ENCODE measurements at regions not wholly inside any gene's neighbourhood (a gene's known extent, or its start where the extent isn't known, plus 50 kb on each side); places are given as distances from the start of the nearest gene placed in this dataset.

GRCh38 chr4:42724451-42724850 lies 67.5 kb upstream of the ATP8A1 start:
- DNase-seq: no peak
- peaks cover 4 to 6% (median 5%) of the 10 kb centered on the region in 3 donors for H3K36me3 Mint-ChIP-seq
- H3K27ac Mint-ChIP-seq: no peak overlapping the region
- no peak overlapping the region for H3K4me3 Mint-ChIP-seq
- H3K9me3 Mint-ChIP-seq: peaks cover 0 to 3% (median 0%) of the 10 kb centered on the region in 6 donors
- H3K4me1 Mint-ChIP-seq: no peaks in the 10 kb centered on the region
- peaks cover 0 to 3% (median 0%) of the 10 kb centered on the region in 3 donors for H3K27me3 Mint-ChIP-seq (ENCODE audit: low read depth in 3 of 3)

DNA sequence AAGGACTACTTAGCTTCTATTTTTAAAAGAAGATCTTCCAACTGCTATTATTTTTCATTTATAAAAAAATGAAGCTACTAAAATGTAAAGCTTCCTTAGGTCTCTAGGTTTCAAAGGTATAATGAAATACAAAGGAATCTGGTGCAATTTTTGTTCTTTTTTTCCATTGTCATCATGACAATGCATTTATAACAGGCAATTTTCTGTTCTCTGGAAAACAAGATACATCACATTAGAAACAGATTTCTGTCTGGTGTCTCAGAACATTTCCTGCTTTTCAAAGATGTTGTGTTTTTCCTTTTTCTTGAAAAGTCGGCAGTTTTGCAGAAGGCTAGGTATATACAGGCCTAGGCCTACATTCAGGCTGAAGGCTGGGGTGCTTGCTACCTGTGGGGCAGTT lies 63.6 kb upstream of the ATP8A1 start:
- Mint-ChIP-seq H3K4me3 (no peak overlapping the region), H3K4me1 (peaks cover 0 to 7% of the 10 kb centered on the region in 2 donors), H3K27me3 (ENCODE audit: low read depth in 3 of 3) (peaks cover 0 to 4% (median 3%) of the 10 kb centered on the region in 3 donors), H3K9me3 (no peaks in the 10 kb centered on the region), H3K27ac (no peak overlapping the region), H3K36me3 (no peaks in the 10 kb centered on the region)
- no peak for DNase-seq

DNA sequence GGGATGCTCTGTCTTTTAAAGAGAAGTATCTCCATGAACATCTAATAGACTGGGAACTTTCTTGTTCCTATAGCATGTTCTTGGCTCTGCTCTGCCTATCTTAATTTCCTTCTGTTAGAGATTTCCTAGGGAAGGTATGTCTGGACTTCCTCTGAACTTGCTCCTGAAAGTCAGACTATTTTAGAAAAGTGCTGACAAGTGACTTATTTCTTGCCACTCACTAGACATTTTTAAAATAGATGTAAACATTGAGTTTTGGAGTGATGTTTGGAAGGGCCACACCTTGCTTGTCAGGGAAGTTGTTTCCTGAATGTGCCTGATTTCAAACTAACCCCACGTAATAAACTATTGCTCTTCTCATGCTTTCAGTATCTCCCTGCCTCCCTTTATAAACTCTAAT lies 62.4 kb upstream of the ATP8A1 start:
- Mint-ChIP-seq H3K9me3 (no peaks in the 10 kb centered on the region), H3K27me3 (ENCODE audit: low read depth in 3 of 3) (peaks cover 0 to 4% (median 3%) of the 10 kb centered on the region in 3 donors), H3K36me3 (no peaks in the 10 kb centered on the region), H3K27ac (no peak overlapping the region), H3K4me1 (peaks cover 0 to 7% of the 10 kb centered on the region in 2 donors), H3K4me3 (no peak overlapping the region)
- DNase-seq: no peak

- no peaks in the 10 kb centered on the region for H3K9me3 Mint-ChIP-seq
- H3K4me1 Mint-ChIP-seq: peaks cover 0 to 7% of the 10 kb centered on the region in 2 donors
- DNase-seq: no peak
- H3K27me3 Mint-ChIP-seq (ENCODE audit: low read depth in 3 of 3): peaks cover 0 to 4% (median 3%) of the 10 kb centered on the region in 3 donors
- no peaks in the 10 kb centered on the region for H3K36me3 Mint-ChIP-seq
- no peak overlapping the region for H3K27ac Mint-ChIP-seq
- no peak overlapping the region for H3K4me3 Mint-ChIP-seq
These were observed 61.4 kb upstream of the ATP8A1 start for GRCh38 chr4:42718336-42718735.

GRCh38 chr4:42716996-42717395 lies 60.1 kb upstream of the ATP8A1 start:
- no peaks in the 10 kb centered on the region for H3K9me3 Mint-ChIP-seq
- no peak for DNase-seq
- H3K27ac Mint-ChIP-seq: peak overlapping the region in 2 of 6 donors; percentile 4 to 77
- peaks cover 0 to 7% of the 10 kb centered on the region in 2 donors for H3K4me1 Mint-ChIP-seq
- H3K36me3 Mint-ChIP-seq: no peaks in the 10 kb centered on the region
- peaks cover 0 to 4% (median 3%) of the 10 kb centered on the region in 3 donors for H3K27me3 Mint-ChIP-seq (ENCODE audit: low read depth in 3 of 3)
- no peak overlapping the region for H3K4me3 Mint-ChIP-seq

GRCh38 chr4:42715807-42716482 lies 59.0 kb upstream of the ATP8A1 start:
- H3K27ac Mint-ChIP-seq: no peak overlapping the region
- no peaks in the 10 kb centered on the region for H3K9me3 Mint-ChIP-seq
- DNase-seq: no peak
- H3K36me3 Mint-ChIP-seq: no peaks in the 10 kb centered on the region
- peaks cover 0 to 7% of the 10 kb centered on the region in 2 donors for H3K4me1 Mint-ChIP-seq
- H3K27me3 Mint-ChIP-seq (ENCODE audit: low read depth in 3 of 3): peaks cover 0 to 4% (median 3%) of the 10 kb centered on the region in 3 donors
- H3K4me3 Mint-ChIP-seq: no peak overlapping the region

DNA sequence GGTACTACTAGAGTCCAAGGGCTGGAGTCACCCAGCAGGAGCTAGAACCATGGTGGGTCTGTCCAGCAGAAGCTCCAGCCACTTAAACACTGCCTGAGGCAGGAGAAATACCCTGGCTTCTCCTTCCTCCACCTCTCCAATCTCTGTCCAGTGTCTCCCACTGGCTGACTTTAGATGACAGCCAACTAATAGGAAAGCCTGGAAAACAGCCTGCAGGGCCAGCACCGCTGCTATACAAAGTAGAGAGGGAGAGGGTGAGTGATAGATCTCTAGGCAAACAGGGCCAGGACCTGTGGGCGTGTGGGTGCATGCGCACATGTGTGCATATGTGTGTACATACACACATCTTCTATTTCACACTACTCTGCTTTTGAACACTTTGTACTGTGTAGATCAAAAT lies 56.5 kb upstream of the ATP8A1 start:
- H3K4me3 Mint-ChIP-seq: no peak overlapping the region
- DNase-seq: no peak
- H3K9me3 Mint-ChIP-seq: peaks cover 0 to 2% (median 0%) of the 10 kb centered on the region in 6 donors
- H3K27me3 Mint-ChIP-seq (ENCODE audit: low read depth in 3 of 3): peaks cover 2 to 6% (median 4%) of the 10 kb centered on the region in 3 donors
- H3K4me1 Mint-ChIP-seq: peaks cover 0 to 7% of the 10 kb centered on the region in 2 donors
- H3K27ac Mint-ChIP-seq: no peak overlapping the region
- H3K36me3 Mint-ChIP-seq: no peaks in the 10 kb centered on the region

- Mint-ChIP-seq H3K4me3 (no peak overlapping the region), H3K36me3 (no peaks in the 10 kb centered on the region), H3K4me1 (peaks cover 0 to 7% of the 10 kb centered on the region in 2 donors), H3K27me3 (ENCODE audit: low read depth in 3 of 3) (peaks cover under 1 to 6% (median 2%) of the 10 kb centered on the region in 3 donors), H3K9me3 (peaks cover 0 to 2% (median 0%) of the 10 kb centered on the region in 6 donors), H3K27ac (no peak overlapping the region)
- DNase-seq: no peak
These were observed 55.9 kb upstream of the ATP8A1 start for GRCh38 chr4:42712854-42713253.

- no peak overlapping the region for H3K27ac Mint-ChIP-seq
- H3K36me3 Mint-ChIP-seq: no peaks in the 10 kb centered on the region
- H3K9me3 Mint-ChIP-seq: peaks cover 0 to 2% (median 0%) of the 10 kb centered on the region in 6 donors
- H3K4me3 Mint-ChIP-seq: no peak overlapping the region
- peaks cover 0 to 6% (median 2%) of the 10 kb centered on the region in 3 donors for H3K27me3 Mint-ChIP-seq (ENCODE audit: low read depth in 3 of 3)
- no peak for DNase-seq
- no peaks in the 10 kb centered on the region for H3K4me1 Mint-ChIP-seq
These were observed 54.6 kb upstream of the ATP8A1 start for GRCh38 chr4:42711496-42711895.

DNA sequence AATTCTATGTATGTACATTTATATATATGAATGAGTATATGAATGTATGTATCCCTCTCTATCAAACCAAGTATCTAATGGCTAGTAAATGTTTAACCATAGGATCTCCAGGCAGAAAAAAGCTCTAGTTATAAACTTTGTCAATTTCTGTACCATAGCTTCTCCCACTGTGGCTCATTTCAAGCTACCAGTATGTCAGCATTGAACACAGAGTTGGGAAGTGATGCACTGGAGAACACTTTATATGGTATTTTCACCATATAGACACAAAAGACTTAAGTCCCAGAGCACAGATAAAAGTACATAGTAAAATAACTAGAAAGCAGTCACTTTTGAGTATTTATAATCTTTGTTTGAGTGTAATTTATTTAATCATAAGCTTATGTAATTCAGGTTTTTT lies 53.9 kb upstream of the ATP8A1 start:
- Mint-ChIP-seq H3K36me3 (peaks cover 0 to 3% (median 0%) of the 10 kb centered on the region in 3 donors), H3K9me3 (peaks cover 0 to 2% (median 0%) of the 10 kb centered on the region in 6 donors), H3K4me1 (no peaks in the 10 kb centered on the region), H3K4me3 (no peak overlapping the region), H3K27me3 (ENCODE audit: low read depth in 3 of 3) (peaks cover 0 to 6% (median 2%) of the 10 kb centered on the region in 3 donors), H3K27ac (no peak overlapping the region)
- DNase-seq: no peak

- Mint-ChIP-seq H3K9me3 (peaks cover 0 to 2% (median 0%) of the 10 kb centered on the region in 6 donors), H3K27me3 (ENCODE audit: low read depth in 3 of 3) (peaks cover 0 to 6% (median 2%) of the 10 kb centered on the region in 3 donors), H3K27ac (no peak overlapping the region), H3K36me3 (peaks cover 0 to 3% (median 0%) of the 10 kb centered on the region in 3 donors), H3K4me3 (no peak overlapping the region), H3K4me1 (no peaks in the 10 kb centered on the region)
- DNase-seq: no peak
These were observed 53.4 kb upstream of the ATP8A1 start for GRCh38 chr4:42710329-42710728.

GRCh38 chr4:42709392-42710065 lies 52.6 kb upstream of the ATP8A1 start:
- Mint-ChIP-seq H3K4me3 (no peak overlapping the region), H3K27me3 (ENCODE audit: low read depth in 3 of 3) (peaks cover 0 to 6% (median 2%) of the 10 kb centered on the region in 3 donors), H3K4me1 (no peaks in the 10 kb centered on the region), H3K9me3 (peaks cover 0 to 2% (median 0%) of the 10 kb centered on the region in 6 donors), H3K36me3 (peaks cover 0 to 3% (median 0%) of the 10 kb centered on the region in 3 donors), H3K27ac (no peak overlapping the region)
- DNase-seq: no peak

DNA sequence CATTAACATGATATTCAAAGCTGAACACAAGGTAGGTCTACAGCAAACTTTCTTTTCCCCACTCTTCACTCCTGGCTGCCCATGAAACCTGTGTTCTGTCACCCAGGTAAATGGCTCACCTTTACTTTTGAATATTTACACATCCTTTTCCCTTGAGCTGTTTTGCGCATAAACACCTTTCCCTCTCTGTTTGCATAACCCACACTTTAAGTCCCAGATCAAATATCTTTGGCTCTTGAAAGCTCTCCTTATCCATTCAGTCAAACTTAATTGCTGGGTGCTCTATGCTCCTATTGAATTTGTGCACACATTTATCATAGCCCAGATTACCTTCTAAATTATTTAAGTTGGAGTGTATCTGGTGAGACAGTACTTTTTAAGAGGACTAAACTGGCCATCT lies 51.7 kb upstream of the ATP8A1 start:
- no peak overlapping the region for H3K27ac Mint-ChIP-seq
- H3K27me3 Mint-ChIP-seq (ENCODE audit: low read depth in 3 of 3): peaks cover 0 to 6% (median 2%) of the 10 kb centered on the region in 3 donors
- DNase-seq: no peak
- peaks cover 0 to 3% (median 0%) of the 10 kb centered on the region in 3 donors for H3K36me3 Mint-ChIP-seq
- H3K9me3 Mint-ChIP-seq: peaks cover 0 to 2% (median 0%) of the 10 kb centered on the region in 6 donors
- H3K4me3 Mint-ChIP-seq: no peak overlapping the region
- H3K4me1 Mint-ChIP-seq: no peaks in the 10 kb centered on the region
